ENCODE measurements at regions not wholly inside any gene's neighbourhood (a gene's known extent, or its start where the extent isn't known, plus 50 kb on each side); places are given as distances from the start of the nearest gene placed in this dataset.

GRCh38 chr7:17622451-17622850 is 317.8 kb downstream of the SNX13 start:
- intact Hi-C loops (cut with micrococcal nuclease; ENCODE audit: unreplicated experiment) (no loop called here), in situ Hi-C loops (cut with HindIII; ENCODE audit: low pct_unique_long_range_greater_than_20kb, low sequenced_read_pairs) (no loop called here)
- ATAC-seq (no peak), DNase-seq (ENCODE audit: low read depth, low spot score) (no peak)
- no peaks in the 10 kb centered on the region for H3K9me3 ChIP-seq (ENCODE audit: control insufficient read depth, insufficient read depth, low read depth, low read length)
- H3K27me3 ChIP-seq (ENCODE audit: control insufficient read depth, insufficient read depth, low read length): no peaks in the 10 kb centered on the region
- peaks cover 33% of the 10 kb centered on the region for H3K4me1 ChIP-seq (ENCODE audit: control insufficient read depth, insufficient read depth, low read length)
- BruUV-seq (replicated peaks): no TSS peak
- no peak overlapping the region for H3K4me3 ChIP-seq (ENCODE audit: low read depth in 2 of 2, low read length in 2 of 2)
- H3K27ac ChIP-seq (ENCODE audit: low read length): no peak overlapping the region; the same call in 1 of the 2 replicates
- TF ChIP-seq TCF7L2 (IDR thresholded peaks at IDR 0.05; ENCODE audit: low read depth, low read length): no peak
- no peak for TF ChIP-seq REST (IDR thresholded peaks at IDR 0.05; ENCODE audit: insufficient read depth in 1 of 2, low read depth in 2 of 2, low read length in 1 of 2)
- no peak for TF ChIP-seq SIN3A (IDR thresholded peaks at IDR 0.05; ENCODE audit: borderline replicate concordance, insufficient read depth, low read depth, low read length)
- no peak for TF ChIP-seq POLR2AphosphoS5 (IDR thresholded peaks at IDR 0.05; ENCODE audit: low read depth, low read length)
- no peak for TF ChIP-seq CTCF (IDR thresholded peaks at IDR 0.05)
- H3K36me3 ChIP-seq (ENCODE audit: control insufficient read depth, insufficient read depth, low read length): no peaks in the 10 kb centered on the region
- ChIA-PET CTCF (no interaction called here), POLR2A (no interaction called here)

GRCh38 chr7:17623546-17624185 is 316.6 kb downstream of the SNX13 start:
- H3K27me3 ChIP-seq (ENCODE audit: control insufficient read depth, insufficient read depth, low read length): no peaks in the 10 kb centered on the region
- H3K27ac ChIP-seq (ENCODE audit: low read length): peak overlapping the region; percentile 20; the same call in 1 of the 2 replicates
- CTCF ChIA-PET: interaction anchor here (1.6 kb wide), 1 partner anchor 17 kb away, joined by 5 read pairs; no protein-coding TSS in a partner anchor
- POLR2A ChIA-PET: no interaction called here
- BruUV-seq (replicated peaks): no TSS peak
- TF ChIP-seq SIN3A (IDR thresholded peaks at IDR 0.05; ENCODE audit: borderline replicate concordance, insufficient read depth, low read depth, low read length) (no peak), TCF7L2 (IDR thresholded peaks at IDR 0.05; ENCODE audit: low read depth, low read length) (no peak), CTCF (IDR thresholded peaks at IDR 0.05) (no peak), POLR2AphosphoS5 (IDR thresholded peaks at IDR 0.05; ENCODE audit: low read depth, low read length) (no peak), REST (IDR thresholded peaks at IDR 0.05; ENCODE audit: insufficient read depth in 1 of 2, low read depth in 2 of 2, low read length in 1 of 2) (no peak)
- intact Hi-C loops (cut with micrococcal nuclease; ENCODE audit: unreplicated experiment) (no loop called here), in situ Hi-C loops (cut with HindIII; ENCODE audit: low pct_unique_long_range_greater_than_20kb, low sequenced_read_pairs) (no loop called here)
- ATAC-seq (no peak), DNase-seq (ENCODE audit: low read depth, low spot score) (no peak)
- no peaks in the 10 kb centered on the region for H3K36me3 ChIP-seq (ENCODE audit: control insufficient read depth, insufficient read depth, low read length)
- H3K9me3 ChIP-seq (ENCODE audit: control insufficient read depth, insufficient read depth, low read depth, low read length): no peaks in the 10 kb centered on the region
- H3K4me1 ChIP-seq (ENCODE audit: control insufficient read depth, insufficient read depth, low read length): peaks cover 22% of the 10 kb centered on the region
- H3K4me3 ChIP-seq (ENCODE audit: low read depth in 2 of 2, low read length in 2 of 2): no peak overlapping the region
